Esophagus squamous epithelium (tissue), 4 donors: ENCODE measurements at regions not wholly inside any gene's neighbourhood (a gene's known extent, or its start where the extent isn't known, plus 50 kb on each side); places are given as distances from the start of the nearest gene placed in this dataset.

Experiments used
- POLR2A ChIP-seq, 4 donors: fragments of 450-650 bp; IDR thresholded peaks; one replicate each; pipeline ENCODE4 v1.6.1; 2017; ENCODE audit warnings: antibody characterized with exemption in 4 of 4, mild to moderate bottlenecking in 4 of 4, moderate library complexity in 3 of 4
- TF ChIP-seq, protein P1 (sequence below), 6 experiments: fragments of 450-650 bp in 4 of 6; fragments of 200-600 bp in 2 of 6; sonication (generic) in 2 of 6; IDR thresholded peaks; one replicate each; pipeline ENCODE4 v1.5.1; 2016 to 2019; ENCODE audit warnings: antibody characterized with exemption in 6 of 6, mild to moderate bottlenecking in 4 of 6, moderate library complexity in 4 of 6

DNA sequence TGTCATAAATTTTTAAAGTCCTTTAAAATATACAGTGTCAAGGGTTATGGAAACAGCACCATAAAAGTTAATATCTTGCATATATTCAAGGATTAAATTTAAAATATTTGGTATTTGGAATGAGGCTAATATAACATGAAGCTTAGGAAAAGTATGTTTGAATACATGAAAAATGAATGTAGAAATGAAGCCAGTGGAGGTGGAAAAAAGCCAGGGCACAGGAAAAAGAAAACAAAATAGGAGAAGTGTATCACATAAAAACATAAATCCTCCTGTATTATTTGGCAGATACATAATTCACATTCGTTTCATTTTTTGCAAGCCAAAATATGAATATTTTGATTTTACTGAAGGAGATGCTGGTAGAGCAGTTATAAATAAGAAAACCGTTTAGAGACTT lies 587.0 kb upstream of the ZNF608 start:
- no peak for TF ChIP-seq POLR2A (IDR thresholded peaks at IDR 0.05)
- TF ChIP-seq, protein P1, sequence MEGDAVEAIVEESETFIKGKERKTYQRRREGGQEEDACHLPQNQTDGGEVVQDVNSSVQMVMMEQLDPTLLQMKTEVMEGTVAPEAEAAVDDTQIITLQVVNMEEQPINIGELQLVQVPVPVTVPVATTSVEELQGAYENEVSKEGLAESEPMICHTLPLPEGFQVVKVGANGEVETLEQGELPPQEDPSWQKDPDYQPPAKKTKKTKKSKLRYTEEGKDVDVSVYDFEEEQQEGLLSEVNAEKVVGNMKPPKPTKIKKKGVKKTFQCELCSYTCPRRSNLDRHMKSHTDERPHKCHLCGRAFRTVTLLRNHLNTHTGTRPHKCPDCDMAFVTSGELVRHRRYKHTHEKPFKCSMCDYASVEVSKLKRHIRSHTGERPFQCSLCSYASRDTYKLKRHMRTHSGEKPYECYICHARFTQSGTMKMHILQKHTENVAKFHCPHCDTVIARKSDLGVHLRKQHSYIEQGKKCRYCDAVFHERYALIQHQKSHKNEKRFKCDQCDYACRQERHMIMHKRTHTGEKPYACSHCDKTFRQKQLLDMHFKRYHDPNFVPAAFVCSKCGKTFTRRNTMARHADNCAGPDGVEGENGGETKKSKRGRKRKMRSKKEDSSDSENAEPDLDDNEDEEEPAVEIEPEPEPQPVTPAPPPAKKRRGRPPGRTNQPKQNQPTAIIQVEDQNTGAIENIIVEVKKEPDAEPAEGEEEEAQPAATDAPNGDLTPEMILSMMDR (IDR thresholded peaks at IDR 0.05): no peak
